ENCODE measurements at regions not wholly inside any gene's neighbourhood (a gene's known extent, or its start where the extent isn't known, plus 50 kb on each side); places are given as distances from the start of the nearest gene placed in this dataset.
"Not testable (repeated sequence)": the region's sequence is repeated elsewhere in the genome, so short reads cannot be mapped to it uniquely, and the experiment has no call there.

DNA sequence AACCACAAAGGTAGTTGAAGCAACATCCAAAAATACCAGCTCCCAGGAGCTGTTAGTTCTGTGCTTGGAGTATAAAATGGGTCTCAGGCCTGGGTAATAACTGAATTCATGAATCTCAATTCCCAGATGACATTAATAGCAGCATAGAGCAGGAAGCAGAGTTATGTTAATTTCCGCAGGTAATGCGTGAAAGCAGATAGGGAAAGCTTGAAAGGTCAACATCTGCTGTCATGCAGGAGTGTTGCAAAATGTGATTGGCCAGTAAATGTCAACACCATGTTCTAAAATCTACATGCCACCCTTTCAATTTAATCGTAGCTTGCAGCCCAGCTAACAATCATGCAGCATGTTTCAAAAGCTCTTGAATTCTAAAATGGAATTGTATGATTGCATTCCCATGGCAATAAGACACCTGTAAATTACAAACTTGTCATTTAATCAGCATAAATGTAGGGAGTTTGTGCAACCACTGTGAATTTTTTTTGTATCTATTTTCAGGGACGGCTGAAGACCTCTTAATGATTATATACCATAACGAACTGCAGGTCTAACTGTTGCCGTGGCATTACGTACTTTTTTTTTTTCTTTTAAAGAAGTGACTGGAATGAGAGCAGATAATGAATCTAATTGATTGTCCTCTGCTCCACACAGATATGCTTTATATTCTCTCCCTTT is 635.8 kb upstream of the FOXG1 start:
- DNase-seq, result no peak

DNA sequence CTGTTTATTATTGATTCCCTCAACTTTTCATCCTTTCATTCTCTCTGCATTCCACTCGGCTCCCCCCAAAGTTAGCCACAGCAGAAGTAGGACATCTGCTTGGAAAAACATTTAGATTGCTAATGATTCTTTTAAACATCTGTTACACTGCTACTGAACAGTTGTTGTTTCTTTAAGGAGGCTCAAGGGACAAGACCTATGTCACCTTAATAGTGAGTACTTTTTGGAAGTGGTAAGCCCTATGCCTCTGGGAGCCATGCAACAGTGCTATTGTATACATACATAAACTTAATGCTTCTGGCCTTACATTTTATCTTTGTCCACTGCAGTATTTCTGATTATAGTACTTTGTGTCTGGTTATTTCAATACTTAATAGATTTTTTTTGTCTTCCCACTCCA is 628.2 kb upstream of the FOXG1 start:
- no peak for DNase-seq

DNA sequence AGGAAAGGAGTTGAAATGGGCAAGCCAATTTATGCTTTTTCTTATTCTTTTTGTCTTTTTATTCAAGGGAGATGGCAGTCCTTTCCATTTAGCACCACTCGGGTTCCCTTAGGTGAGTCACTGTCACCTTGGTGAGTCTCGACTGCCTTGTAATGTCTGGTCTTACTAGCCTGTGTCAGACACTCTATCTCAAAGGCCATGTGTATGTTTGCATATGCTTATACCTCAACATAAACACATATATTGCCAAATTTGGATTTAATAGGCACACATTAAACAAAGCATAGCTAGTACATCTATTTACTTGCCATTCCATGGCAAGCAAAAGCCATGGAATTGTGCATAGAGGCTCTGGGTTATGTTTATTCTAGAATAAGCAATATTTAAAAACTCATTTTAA is 624.9 kb upstream of the FOXG1 start:
- no peak for DNase-seq

DNA sequence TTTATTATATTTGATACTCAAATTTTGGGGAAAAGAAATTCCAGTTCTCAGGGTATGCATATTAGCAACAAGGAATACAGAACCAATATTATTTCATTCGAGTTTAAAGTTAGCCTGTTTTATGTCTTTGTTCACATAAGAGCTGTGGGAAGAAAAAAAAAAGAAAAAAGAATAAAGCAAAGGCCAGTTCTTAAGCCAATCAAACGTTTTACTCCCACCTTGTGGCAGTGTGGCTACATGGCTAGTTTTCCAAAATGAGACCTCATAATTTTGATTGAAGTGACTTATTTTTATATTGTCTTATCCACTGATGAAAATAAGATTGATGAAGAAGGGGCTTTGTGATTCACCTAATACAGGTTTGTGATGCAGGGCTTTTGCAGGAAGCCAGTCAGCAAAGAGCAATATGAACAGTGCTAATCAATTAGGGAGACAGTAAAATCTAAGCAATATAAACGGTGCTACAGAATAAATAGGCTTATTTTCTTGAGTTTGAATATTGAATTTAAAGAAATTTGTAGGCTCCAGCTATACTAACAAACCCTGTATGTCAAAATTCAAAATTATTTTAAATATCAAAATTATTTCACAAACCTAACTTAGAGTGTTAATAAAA is 624.1 kb upstream of the FOXG1 start:
- DNase-seq, result no peak

DNA sequence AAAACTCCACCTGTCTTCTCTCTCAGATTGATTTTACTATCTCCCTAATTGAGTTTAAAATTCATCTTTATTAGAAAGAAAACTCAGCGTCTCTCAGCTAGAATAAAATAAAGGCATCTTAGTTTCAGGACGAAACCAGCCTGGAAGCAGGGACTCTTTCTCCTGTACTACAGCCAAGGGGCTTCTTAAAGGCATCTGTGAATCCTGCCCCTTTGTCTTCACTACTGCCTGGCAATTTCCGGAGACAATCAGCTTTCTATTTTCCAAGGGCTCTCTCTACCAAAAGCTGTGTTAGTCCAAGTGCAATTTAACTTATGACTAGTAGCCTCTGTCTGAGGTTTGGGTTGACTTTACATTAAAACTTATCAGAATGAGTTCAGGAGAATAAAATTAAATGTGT is 623.3 kb upstream of the FOXG1 start:
- DNase-seq, result no peak

DNA sequence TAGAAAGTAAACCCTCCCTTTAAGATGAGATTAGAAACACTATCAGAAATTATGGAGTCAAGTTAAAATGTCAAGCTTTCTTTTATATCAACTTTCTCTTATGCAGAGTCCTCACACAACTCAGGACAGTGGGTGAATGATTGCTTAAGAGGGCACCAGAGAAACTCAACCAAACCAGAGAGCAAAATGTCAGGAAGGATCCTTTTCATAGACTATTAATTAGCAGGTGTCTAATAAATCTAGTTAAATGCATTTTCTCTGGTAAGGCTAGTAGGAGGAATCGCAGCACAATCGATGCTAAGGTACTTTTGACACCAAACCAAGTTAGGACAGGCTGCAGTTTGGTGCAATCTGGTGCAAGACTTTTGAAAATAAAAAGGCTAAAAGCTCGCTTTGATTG is 614.7 kb upstream of the FOXG1 start:
- DNase-seq, result no peak

DNA sequence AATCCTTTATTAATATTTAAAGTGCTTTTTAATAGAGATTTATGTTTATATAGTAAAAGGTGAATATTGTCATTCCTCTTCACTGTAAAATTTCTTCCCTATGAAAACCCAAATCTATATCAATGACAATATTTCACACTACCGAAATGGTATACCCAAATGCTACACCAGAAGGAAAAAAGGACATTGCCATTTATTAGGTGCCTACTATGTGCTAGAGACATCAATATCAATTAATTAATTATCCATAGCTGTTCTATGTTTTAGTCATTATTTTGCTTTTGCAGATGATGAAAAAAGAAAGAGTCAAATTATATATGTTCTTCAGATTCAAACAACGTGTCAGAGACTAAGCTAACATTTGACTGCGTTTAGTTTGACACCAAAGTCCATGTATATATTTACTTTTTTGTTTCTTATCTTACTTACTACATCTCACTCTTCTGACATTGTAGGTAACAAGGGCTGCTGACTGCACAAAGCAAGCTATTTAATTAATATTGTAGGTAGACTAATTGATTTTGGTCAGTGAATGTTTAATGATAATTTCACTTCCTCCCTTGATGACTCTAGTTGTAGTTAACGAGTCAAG is 614.0 kb upstream of the FOXG1 start:
- DNase-seq, result no peak

DNA sequence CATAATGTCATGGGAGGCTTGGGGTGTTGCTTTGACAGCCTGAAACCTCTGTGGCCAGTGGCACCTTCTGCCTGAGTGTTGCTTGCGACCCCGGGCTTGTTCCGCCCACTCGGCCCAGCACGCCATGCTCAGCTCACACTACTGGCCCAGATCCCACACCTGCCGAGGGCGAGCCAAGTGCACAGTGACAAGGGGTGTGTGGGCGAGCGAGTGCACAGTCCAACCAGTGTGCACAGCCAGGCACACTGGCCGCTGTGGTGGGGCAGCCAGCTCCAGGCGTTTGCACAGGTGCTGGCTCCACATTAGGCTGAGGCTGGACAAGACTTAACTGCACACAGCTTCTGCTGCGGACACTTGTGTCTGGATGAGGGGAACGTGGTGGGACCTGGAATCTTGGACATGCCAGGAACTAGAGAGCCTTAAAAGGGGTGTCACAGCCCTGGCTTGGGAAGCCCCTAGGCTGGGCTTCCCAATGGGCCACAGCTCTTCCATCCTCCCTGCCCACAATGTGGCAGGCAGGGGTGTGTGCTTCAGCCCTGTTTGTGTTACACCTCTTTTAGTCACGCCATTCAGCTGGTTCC is 609.2 kb upstream of the FOXG1 start:
- DNase-seq, result no peak

DNA sequence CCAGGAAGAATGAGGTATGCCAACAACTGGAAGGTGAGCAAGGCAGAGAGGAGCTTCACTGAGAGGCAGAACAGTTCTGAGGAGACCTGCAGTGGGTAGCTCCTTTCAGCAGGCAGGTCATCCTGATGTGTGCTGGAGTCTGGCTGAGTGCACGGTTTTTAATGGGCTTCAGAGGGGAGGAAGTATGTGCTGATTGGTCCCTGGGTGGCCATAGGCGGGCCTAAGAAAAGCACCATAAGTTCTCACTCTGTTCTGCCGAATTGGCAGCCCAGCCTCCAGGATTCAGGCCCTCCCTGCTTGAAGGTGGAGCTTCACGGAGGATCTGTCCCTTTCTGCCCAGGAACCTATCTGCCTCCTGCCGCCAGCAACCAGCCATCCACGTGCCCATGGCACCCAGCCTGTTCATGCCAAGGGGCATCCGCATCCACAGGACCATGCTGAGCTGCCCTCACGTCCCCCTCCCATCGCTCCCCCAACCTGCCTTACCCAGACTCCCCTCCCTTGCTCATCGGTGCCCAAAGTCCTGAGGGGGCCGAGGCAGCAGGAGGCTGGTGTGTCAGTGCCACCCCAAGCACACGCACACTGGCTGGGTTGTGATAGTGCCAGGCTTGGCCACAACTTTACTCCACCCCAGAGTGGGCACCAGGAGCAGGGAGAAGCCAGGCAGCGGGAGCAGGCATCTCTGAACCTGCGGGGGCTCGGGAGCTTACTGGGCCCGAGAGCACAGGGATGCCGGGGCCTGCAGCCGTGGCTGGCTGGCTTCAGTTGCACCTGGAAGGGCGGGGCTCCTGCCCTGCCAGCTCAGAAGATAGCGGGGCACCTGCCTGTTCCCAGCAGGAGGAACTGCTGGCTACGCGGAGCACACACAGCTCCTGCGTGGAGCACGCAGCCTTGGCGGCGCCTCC is 608.4 kb upstream of the FOXG1 start:
- no peak for DNase-seq

DNA sequence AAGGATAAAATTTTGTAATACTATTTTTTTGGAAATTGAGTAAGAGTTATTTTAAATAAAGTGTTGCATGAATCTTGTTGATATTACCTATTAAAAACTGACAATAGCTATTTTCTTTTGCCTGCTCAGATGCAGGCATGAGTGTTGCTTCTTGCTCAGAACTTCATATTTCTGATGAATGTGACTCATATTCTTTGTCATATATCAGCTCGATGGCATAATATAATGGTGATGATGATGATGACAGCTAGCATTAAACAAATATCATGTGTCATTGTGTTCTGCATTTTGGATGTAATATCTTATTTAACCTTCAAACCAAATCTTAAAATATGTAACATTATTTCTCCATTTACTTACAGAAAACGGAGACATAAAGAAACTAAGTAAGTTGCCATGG is 605.5 kb upstream of the FOXG1 start:
- no peak for DNase-seq

DNA sequence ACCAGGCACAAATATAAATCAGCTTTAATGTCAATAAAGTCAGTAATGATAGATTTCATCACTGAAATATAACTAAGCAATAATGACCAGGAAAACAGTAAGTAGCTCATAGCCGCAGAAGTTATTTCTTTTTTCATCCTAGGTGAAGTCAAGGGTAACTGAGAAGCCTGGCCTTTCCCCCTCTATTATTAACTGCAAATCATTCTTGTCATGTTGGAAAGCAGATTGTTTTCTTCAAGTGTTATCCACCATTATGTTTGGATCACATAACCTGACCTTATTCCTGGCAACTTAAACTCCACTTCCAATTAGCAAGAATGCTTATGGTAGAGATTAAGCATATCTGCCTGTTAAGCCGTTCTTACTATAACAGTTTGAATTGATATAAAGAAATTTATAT is 603.4 kb upstream of the FOXG1 start:
- no peak for DNase-seq

DNA sequence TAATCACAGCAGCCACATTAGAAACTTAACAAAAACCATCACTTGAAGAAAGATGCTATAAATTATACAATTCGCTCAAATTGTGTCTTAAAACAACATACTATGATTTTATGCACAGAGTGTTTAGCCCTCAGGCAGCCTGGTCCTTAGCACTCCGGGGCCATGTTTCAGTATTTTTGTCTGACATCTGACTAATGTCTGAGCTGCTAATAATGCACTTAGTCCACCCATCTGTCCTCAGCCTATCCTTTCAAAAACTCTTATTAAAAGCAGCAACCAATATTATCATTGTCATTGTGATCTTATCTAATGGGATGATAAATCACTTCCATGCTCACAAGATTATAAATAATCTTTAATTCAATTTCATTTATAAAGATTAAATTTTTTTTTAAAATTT is 602.7 kb upstream of the FOXG1 start:
- DNase-seq, result no peak

DNA sequence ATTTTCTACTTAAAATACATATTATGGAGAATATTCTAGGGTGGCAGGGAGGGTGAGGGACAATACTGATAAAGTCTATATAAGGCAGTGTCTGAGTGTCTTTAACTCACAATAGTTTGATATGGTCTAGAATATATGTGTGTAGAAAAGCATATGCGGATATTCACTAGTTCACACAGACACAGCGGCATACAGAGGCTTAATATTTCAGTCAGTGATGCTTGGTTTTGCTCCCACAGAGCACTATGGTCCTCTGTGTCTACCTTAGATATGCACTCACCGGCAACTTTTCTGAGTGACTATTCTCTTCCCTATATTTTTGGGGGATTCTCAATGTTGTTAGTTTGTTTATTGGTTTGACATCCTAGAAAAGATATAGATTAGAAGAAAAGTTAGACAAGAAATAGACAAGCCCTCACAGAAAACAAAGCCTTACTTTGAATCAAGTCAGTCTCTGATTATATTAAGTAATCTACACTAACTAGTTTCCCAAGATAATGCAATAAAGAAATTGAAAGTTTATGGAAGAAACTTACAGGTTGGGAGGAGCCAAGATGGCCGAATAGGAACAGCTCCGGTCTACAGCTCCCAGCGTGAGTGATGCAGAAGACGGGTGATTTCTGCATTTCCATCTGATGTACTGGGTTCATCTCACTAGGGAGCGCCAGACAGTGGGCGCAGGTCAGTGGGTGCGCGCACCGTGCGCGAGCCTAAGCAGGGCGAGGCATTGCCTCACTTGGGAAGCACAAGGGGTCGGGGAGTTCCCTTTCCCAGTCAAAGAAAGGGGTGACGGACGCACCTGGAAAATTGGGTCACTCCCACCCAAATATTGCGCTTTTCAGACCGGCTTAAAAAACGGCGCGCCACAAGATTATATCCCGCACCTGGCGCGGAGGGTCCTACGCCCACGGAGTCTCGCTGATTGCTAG is 578.4 kb upstream of the FOXG1 start:
- DNase-seq, result not testable (repeated sequence)

DNA sequence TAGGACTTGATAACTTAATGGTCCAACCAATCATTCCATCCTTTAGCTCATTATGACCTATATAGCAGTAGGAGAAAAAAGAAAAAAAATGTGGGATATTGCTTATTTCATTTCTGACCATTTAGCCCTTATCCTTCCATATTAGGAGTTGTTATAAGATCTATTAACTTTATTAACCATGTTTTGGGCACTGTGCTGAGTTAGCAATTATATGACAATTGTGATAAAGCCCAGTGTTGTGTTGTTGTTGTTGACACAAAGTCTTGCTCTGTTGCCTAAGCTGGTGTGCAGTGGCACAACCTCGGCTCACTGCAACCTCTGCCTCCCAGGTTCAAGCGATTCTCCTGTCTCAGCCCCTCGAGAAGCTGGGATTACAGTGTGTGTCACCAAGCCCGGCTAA is 569.7 kb upstream of the FOXG1 start:
- DNase-seq, result no peak

DNA sequence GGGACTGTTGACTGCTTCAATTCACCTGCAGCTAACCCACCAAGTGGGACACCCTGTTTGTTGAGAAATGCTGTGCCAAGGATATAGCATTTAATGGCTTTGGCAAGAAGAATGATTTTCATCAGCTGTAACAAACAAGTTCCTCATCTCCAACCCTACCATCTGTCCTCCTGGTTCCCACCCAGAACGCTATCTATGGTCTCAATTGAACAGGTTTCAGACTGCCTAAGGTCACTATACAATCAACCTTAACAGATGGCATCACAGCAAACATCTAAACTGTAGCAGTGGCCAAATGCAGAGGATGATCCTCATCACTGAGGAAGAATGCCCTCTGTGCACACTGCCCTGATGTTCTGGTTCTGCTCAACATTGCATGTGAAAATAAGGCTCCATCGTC is 546.2 kb upstream of the FOXG1 start:
- DNase-seq, result no peak

DNA sequence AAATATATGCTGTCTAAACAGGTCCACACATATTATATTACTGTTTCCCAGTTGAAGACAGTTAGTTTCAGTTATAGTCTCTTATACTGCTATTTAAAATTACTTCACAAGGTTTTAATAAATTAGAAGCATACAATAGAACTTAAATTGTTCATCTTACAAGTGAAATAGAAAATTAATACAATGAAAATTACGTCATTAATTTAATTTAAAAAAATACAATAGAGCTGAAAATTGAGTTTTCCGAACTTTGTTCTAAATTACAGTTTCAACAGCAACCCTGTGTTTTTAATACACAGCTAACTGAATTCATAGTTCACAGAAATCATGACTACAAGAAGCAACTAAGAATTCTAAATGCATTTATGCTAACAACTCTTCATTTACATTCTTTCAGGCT is 525.7 kb upstream of the FOXG1 start:
- no peak for DNase-seq

DNA sequence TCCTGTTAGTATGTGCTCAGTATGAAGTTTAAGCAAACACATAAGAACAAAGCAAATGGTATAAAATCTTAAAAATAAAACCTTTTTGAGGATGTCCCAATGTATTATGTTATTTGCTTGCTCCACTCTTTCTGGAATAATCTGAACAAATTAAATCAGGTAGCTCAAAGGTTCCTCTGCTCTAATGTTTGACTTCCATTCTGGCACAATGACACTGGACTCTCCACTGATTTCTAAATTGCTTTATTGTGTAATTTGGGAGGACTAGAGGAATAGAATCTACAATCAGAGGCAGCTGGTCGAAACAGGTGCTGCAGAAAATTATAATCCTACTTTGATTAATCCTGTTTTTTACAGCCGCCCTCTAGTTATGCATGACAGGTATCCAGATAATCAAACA is 523.7 kb upstream of the FOXG1 start:
- no peak for DNase-seq

DNA sequence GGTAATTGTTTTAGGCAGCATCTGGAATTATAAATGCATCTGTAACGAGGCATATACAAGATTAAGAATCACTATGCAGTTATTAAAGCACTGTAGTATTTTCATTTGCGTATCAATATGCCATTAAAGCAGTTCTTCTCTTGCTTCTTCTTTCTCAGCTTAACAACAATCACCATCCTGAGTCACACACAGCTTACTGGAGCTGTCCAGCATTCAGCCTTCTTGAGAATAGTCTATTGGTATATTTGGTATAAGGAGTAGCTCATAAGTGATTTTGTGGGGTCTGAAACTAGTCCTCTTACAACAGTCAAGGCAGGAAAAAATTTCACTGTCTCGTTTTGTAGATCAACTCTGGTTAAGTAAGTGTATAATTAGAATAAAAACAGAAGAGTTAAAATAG is 523.0 kb upstream of the FOXG1 start:
- DNase-seq, result peak; percentile 8

DNA sequence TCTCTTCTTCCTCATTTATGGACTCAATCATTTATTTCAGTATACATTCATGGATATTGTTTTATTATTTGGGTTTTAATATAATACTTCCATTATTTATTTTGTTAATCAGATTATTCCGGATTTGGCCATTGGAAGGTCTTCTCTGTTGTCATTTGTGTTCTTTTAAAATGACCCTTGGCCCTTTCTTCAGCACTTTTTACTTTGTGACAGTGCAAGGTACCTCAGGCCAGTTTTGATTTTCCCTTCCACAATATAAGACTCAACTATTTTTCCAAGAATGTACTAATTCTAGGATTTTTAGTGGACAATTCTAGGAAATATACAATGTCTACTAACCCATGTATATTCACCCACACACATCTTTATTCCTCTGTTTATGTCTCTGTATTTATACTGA is 521.4 kb upstream of the FOXG1 start:
- DNase-seq, result no peak

DNA sequence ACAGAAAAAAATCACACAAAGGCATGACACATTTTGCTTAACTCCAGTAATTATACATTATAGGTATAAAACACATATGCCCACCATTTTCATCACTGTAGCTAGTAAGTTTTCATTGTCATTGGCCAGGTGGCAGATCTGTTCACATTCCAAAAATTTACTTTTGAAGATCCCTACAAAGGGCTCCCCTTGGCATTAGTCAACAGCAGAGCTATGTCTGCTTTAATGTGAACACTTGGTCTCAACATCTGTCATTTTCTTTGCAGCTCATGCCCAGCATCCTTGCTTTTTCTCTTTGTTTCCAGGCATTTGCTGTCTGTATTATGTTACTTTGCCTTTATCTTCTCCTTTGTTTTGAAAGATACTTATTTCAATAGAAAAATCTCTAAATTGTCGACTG is 519.1 kb upstream of the FOXG1 start:
- no peak for DNase-seq

DNA sequence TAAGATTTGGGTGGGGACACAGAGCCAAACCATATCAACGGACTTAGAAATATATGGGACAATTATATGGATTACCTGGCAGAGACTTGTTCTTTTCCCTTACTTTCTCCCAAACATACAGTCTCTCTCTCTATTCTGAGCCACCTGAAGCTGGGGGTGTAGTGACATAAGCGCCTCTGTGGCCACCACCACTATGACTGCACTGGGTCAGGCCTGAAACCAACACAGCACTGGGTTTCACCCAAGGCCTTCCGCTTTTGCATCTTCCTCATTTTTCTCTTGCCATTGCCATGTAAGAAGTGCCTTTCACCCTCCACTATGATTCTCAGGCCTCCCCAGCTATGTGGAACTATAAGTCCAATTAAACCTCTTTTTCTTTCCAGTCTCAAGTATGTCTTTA is 514.5 kb upstream of the FOXG1 start:
- DNase-seq, result not testable (repeated sequence)

DNA sequence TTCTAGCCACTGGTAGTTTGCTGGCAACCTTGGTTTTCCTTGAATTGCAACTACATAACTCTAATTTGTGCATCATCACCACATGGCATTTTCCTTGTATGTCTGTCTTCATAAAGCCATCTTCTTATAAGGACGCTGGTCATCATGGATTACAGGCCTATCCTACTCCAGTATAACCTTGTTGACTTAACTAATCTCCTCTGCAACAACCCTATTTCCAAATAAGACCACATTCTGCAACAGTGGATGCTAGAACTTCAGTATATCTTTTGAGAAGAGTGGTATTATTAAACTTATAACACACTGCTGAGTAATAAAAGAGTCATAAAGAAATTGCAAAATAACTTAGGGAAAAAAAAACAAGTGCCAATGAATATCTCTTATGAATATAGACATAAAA is 511.8 kb upstream of the FOXG1 start:
- DNase-seq, result no peak

Data from left kidney (tissue), 1 donor.